Suprapubic skin (tissue), 4 donors: ENCODE measurements at regions not wholly inside any gene's neighbourhood (a gene's known extent, or its start where the extent isn't known, plus 50 kb on each side); places are given as distances from the start of the nearest gene placed in this dataset.

Source experiments
- CTCF ChIP-seq, 2 donors: fragments of 200-600 bp in 1 of 2; fragments of 450-650 bp in 1 of 2; sonication (generic) in 1 of 2; IDR thresholded peaks; one replicate each; pipeline ENCODE4 v1.5.1; 2016 to 2019; ENCODE audit warnings: antibody characterized with exemption in 2 of 2, mild to moderate bottlenecking in 1 of 2, moderate library complexity in 1 of 2
- POLR2A ChIP-seq, 2 donors: fragments of 450-650 bp; IDR thresholded peaks; one replicate each; pipeline ENCODE4 v1.6.1; 2017; ENCODE audit warnings: antibody characterized with exemption in 2 of 2, mild to moderate bottlenecking in 2 of 2, moderate library complexity in 2 of 2
- POLR2AphosphoS5 ChIP-seq, 3 donors: sonication (generic); formaldehyde crosslinking; IDR thresholded peaks; one replicate each; pipeline ENCODE4 v1.6.1; 2017; ENCODE audit warnings: antibody characterized with exemption in 3 of 3

- no peak for TF ChIP-seq CTCF (IDR thresholded peaks at IDR 0.05)
- TF ChIP-seq POLR2A (IDR thresholded peaks at IDR 0.05) = no peak
- TF ChIP-seq POLR2AphosphoS5 (IDR thresholded peaks at IDR 0.05) = no peak
Observed at GRCh38 chr3:152669560-152669959, 165.4 kb upstream of the P2RY1 start.
